A673 (cell line): ENCODE measurements at regions not wholly inside any gene's neighbourhood (a gene's known extent, or its start where the extent isn't known, plus 50 kb on each side); places are given as distances from the start of the nearest gene placed in this dataset.

Experiments used
- BruUV-seq: library from RNA; stranded (reverse); fragments of 400-500 nt; replicated peaks from 2 replicates; lab custom pipeline; 2021; lab: Mats Ljungman, UMichigan
- CTCF ChIA-PET: fragments of 300-600 bp; sonication (Branson Sonifier 250); formaldehyde crosslinking; loops from one replicate; lab custom pipeline; 2022; ENCODE audit warnings: antibody characterized with exemption; lab: Charles Lee
- POLR2A ChIA-PET: fragments of 300-600 bp; sonication (Branson Sonifier 250); formaldehyde crosslinking; loops from one replicate; lab custom pipeline; 2022; ENCODE audit warnings: antibody characterized with exemption; ENCODE audit not compliant: low non-redundant PET; lab: Charles Lee
- DNase-seq: peaks from one replicate; pipeline ENCODE4 v3.0.0-alpha.2; 2015; ENCODE audit warnings: low spot score
- H3K27ac ChIP-seq: fragments of 200-600 bp; sonication (generic); 2 replicates; pipeline ENCODE4 v1.5.1; 2016; ENCODE audit warnings: mixed run types, low read depth, mild to moderate bottlenecking, mixed read lengths, antibody characterized with exemption, low read length; ENCODE audit not compliant: poor library complexity, severe bottlenecking
- H3K27me3 ChIP-seq: fragments of 200-600 bp; sonication (generic); replicated peaks from 2 replicates; pipeline ENCODE4 v1.6.1; 2017; ENCODE audit warnings: mixed run types, low read depth, mild to moderate bottlenecking, mixed read lengths, antibody characterized with exemption, low read length; ENCODE audit not compliant: insufficient read depth, poor library complexity
- H3K36me3 ChIP-seq: fragments of 200-600 bp; sonication (generic); 2 replicates; pipeline ENCODE4 v1.6.1; 2016; ENCODE audit warnings: mixed run types, mild to moderate bottlenecking, mixed read lengths, antibody characterized with exemption, low read length; ENCODE audit not compliant: insufficient read depth, poor library complexity, severe bottlenecking
- H3K4me1 ChIP-seq: fragments of 200-600 bp; sonication (generic); 2 replicates; pipeline ENCODE4 v1.6.1; 2017; ENCODE audit warnings: mixed run types, mild to moderate bottlenecking, mixed read lengths, antibody characterized with exemption, low read length; ENCODE audit not compliant: insufficient read depth, poor library complexity, severe bottlenecking
- H3K4me3 ChIP-seq: fragments of 200-600 bp; sonication (generic); 2 replicates; pipeline ENCODE4 v1.5.1; 2016; ENCODE audit warnings: low read depth, mixed run types, mild to moderate bottlenecking, mixed read lengths, low read length; ENCODE audit not compliant: poor library complexity, severe bottlenecking
- H3K9me3 ChIP-seq: fragments of 200-600 bp; sonication (generic); 2 replicates; pipeline ENCODE4 v1.6.1; 2016; ENCODE audit warnings: mixed run types, low read depth, mild to moderate bottlenecking, mixed read lengths, antibody characterized with exemption, low read length; ENCODE audit not compliant: poor library complexity, severe bottlenecking
- EZH2 ChIP-seq: fragments of 200-600 bp; sonication (generic); IDR thresholded peaks from 2 replicates; pipeline ENCODE4 v1.6.1; 2017; ENCODE audit warnings: borderline replicate concordance, low read depth, mild to moderate bottlenecking, mixed read lengths, antibody characterized with exemption, low read length; ENCODE audit not compliant: poor library complexity, severe bottlenecking
- intact Hi-C: fragments of 100-400 bp; cut with micrococcal nuclease; formaldehyde crosslinking; loops from one replicate; pipeline ENCODE4 v1.10.0; 2022; ENCODE audit not compliant: unreplicated experiment
- TF ChIP-seq, protein P1 (sequence below): fragments of 300-800, 200-600 bp; sonication (generic); conservative IDR thresholded peaks from 2 replicates; pipeline ENCODE4 v1.5.1; 2017; ENCODE audit warnings: low read depth, mild to moderate bottlenecking, antibody characterized with exemption, low read length, moderate library complexity, mixed read lengths

DNA sequence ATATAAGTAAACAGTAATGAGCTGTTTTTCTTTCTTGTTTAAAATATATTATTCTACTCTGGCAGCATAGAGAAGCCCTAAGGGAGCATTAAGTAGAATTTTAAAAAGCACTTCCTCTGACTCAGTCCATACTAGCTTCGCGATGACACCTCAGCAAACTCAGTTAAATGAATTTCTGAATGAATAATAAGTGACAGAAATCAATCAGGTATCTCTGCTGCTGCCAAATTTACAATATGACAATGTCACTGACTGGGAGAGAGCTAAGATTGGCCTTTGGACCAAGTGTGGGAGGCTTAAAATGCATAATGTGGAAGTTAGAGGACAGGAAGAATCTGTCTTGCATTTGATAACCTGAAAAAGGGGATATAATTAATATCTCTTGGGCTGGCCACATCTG is 296.1 kb downstream of the HHIPL2 start:
- no peak for DNase-seq
- Histone ChIP-seq H3K4me1 (no peaks in the 10 kb centered on the region), H3K36me3 (no peaks in the 10 kb centered on the region), H3K4me3 (no peak overlapping the region), H3K9me3 (no peaks in the 10 kb centered on the region), H3K27ac (no peak overlapping the region), H3K27me3 (no peaks in the 10 kb centered on the region)
- BruUV-seq: no TSS peak
- ChIA-PET CTCF (no interaction called here), POLR2A (no interaction called here)
- intact Hi-C loops: no loop called here
- TF ChIP-seq EZH2: no peak
- TF ChIP-seq, protein P1, sequence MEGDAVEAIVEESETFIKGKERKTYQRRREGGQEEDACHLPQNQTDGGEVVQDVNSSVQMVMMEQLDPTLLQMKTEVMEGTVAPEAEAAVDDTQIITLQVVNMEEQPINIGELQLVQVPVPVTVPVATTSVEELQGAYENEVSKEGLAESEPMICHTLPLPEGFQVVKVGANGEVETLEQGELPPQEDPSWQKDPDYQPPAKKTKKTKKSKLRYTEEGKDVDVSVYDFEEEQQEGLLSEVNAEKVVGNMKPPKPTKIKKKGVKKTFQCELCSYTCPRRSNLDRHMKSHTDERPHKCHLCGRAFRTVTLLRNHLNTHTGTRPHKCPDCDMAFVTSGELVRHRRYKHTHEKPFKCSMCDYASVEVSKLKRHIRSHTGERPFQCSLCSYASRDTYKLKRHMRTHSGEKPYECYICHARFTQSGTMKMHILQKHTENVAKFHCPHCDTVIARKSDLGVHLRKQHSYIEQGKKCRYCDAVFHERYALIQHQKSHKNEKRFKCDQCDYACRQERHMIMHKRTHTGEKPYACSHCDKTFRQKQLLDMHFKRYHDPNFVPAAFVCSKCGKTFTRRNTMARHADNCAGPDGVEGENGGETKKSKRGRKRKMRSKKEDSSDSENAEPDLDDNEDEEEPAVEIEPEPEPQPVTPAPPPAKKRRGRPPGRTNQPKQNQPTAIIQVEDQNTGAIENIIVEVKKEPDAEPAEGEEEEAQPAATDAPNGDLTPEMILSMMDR: no peak

DNA sequence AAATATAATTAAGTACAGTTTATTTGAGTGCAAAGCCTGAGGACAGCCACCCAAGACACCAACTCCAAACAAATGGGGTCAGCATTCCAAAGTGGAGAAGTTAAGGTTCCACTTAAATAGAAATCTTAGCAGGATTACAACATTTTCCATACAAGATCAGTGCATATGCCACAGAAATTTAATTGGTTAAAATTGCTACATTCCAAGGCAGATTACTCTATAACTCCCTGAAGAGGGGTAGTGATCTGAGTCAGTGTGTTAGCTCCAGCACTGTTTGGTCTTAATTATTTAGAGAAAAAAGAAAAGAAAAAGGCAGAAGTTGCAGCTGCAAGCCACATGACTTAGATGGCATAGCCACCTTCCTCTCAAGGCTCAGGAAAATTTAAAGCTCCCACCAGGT is 297.5 kb downstream of the HHIPL2 start:
- no peak for DNase-seq
- TF ChIP-seq, protein P1: no peak
- no peak for TF ChIP-seq EZH2
- H3K9me3 ChIP-seq: no peaks in the 10 kb centered on the region
- H3K27me3 ChIP-seq: no peaks in the 10 kb centered on the region
- CTCF ChIA-PET: no interaction called here
- H3K4me3 ChIP-seq: no peak overlapping the region
- H3K36me3 ChIP-seq: no peaks in the 10 kb centered on the region
- H3K4me1 ChIP-seq: no peaks in the 10 kb centered on the region
- H3K27ac ChIP-seq: no peak overlapping the region
- intact Hi-C loops: no loop called here
- BruUV-seq: no TSS peak
- POLR2A ChIA-PET: no interaction called here

DNA sequence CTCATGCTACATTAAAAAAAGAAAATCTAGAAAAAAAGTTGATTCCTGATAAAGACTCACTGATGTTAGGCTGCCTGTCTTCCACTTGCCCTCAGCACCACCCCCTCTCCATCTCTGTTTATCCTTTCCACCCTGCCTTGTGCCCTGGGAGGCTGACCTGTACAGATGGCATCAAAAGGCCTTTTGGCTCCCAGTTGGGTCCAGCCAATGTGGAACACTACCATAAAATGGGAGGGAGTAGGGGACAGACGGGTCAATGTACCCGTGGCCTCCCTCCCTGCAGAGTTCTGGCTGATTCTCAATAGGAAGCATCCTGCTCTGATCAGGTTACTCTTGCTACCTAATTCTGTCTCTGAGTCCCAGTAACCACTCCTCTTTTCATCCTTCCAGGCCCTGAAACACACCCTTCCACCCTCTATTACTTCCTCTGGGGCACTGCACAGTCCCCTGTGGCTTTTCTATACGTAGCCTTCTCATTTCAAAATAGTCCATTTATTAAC is 300.0 kb downstream of the HHIPL2 start:
- Histone ChIP-seq H3K27ac (no peak overlapping the region), H3K9me3 (no peaks in the 10 kb centered on the region), H3K36me3 (no peaks in the 10 kb centered on the region), H3K27me3 (no peaks in the 10 kb centered on the region), H3K4me1 (no peaks in the 10 kb centered on the region), H3K4me3 (no peak overlapping the region)
- DNase-seq: no peak
- TF ChIP-seq, protein P1: no peak
- no peak for TF ChIP-seq EZH2
- intact Hi-C loops: no loop called here
- POLR2A ChIA-PET: no interaction called here
- CTCF ChIA-PET: no interaction called here
- no TSS peak for BruUV-seq
